ENCODE measurements at regions not wholly inside any gene's neighbourhood (a gene's known extent, or its start where the extent isn't known, plus 50 kb on each side); places are given as distances from the start of the nearest gene placed in this dataset.

GRCh38 chr3:18757476-18757875 is 332.3 kb upstream of the SATB1 start:
- TF ChIP-seq CTCF (conservative IDR thresholded peaks at IDR 0.05) (no peak), EZH2 (IDR thresholded peaks at IDR 0.05; ENCODE audit: low read depth) (no peak)
